ENCODE measurements at regions not wholly inside any gene's neighbourhood (a gene's known extent, or its start where the extent isn't known, plus 50 kb on each side); places are given as distances from the start of the nearest gene placed in this dataset.

- no peaks in the 10 kb centered on the region for H3K36me3 ChIP-seq (ENCODE audit: control insufficient read depth, insufficient read depth, low read length)
- no peak overlapping the region for H3K4ac ChIP-seq (ENCODE audit: low read depth, low read length)
- ChIA-PET CTCF (no interaction called here), POLR2A (ENCODE audit: unreplicated experiment) (no interaction called here)
- H4K20me1 ChIP-seq (ENCODE audit: insufficient read depth, low read length), result no peaks in the 10 kb centered on the region
- no peak overlapping the region for H3K14ac ChIP-seq (replicated peaks; ENCODE audit: low read depth, low read length)
- intact Hi-C loops (cut with micrococcal nuclease) (no loop called here), dilution Hi-C loops (cut with HindIII; ENCODE audit: low sequenced_read_pairs, unreplicated experiment) (no loop called here), in situ Hi-C loops (cut with MboI; ENCODE audit: low sequenced_read_pairs) (no loop called here)
- H2BK20ac ChIP-seq (ENCODE audit: low read depth, low read length), result no peak overlapping the region
- no peak overlapping the region for H2AK9ac ChIP-seq (replicated peaks; ENCODE audit: low read depth, low read length, poor library complexity)
- H3K18ac ChIP-seq (ENCODE audit: low read depth, low read length), result no peak overlapping the region
- H4K8ac ChIP-seq (ENCODE audit: low read depth in 2 of 2, low read length in 2 of 2), result no peak overlapping the region
- no peak overlapping the region for H2BK120ac ChIP-seq (ENCODE audit: low read depth, low read length)
- H3K4me2 ChIP-seq (ENCODE audit: low read depth, low read length), result no peak overlapping the region
- no peak overlapping the region for H4K91ac ChIP-seq (ENCODE audit: insufficient read depth, low read depth, low read length)
- H2AK5ac ChIP-seq (ENCODE audit: low read depth, low read length), result no peak overlapping the region
- no peak overlapping the region for H3K9ac ChIP-seq (ENCODE audit: low read depth, low read length)
- H3K23ac ChIP-seq (ENCODE audit: low read depth, low read length), result no peak overlapping the region
- no peaks in the 10 kb centered on the region for H3K9me1 ChIP-seq (ENCODE audit: insufficient read depth, low read length)
- ATAC-seq (ENCODE audit: low read depth) (no peak), DNase-seq (no peak)
- H4K5ac ChIP-seq (ENCODE audit: low read depth, low read length), result no peak overlapping the region
- no peak overlapping the region for H3K56ac ChIP-seq (ENCODE audit: extremely low read depth, insufficient read depth, low read length)
- no peak overlapping the region for H3K27ac ChIP-seq (ENCODE audit: insufficient read depth, low read length)
- H2BK5ac ChIP-seq (ENCODE audit: low read depth, low read length, poor library complexity, severe bottlenecking), result no peak overlapping the region
- no peaks in the 10 kb centered on the region for H3K79me1 ChIP-seq (ENCODE audit: low read depth in 1 of 2, low read length in 2 of 2)
- H3K4me3 ChIP-seq (ENCODE audit: insufficient read depth, low read depth, low read length), result no peak overlapping the region
- no CpG with 5 or more reads among the region's 1 CpG for WGBS, 2 experiments (ENCODE audit: extremely low coverage in 2 of 2, insufficient read length in 1 of 2)
- H2AFZ ChIP-seq (replicated peaks; ENCODE audit: low read length, poor library complexity), result no peak overlapping the region
- H3K4me1 ChIP-seq (ENCODE audit: control insufficient read depth, insufficient read depth, low read length), result no peaks in the 10 kb centered on the region
- H3K9me3 ChIP-seq (ENCODE audit: control insufficient read depth, insufficient read depth, low read length), result no peaks in the 10 kb centered on the region
- H3K27me3 ChIP-seq (ENCODE audit: control insufficient read depth, insufficient read depth, low read length), result no peaks in the 10 kb centered on the region
- no peak overlapping the region for H2BK15ac ChIP-seq (ENCODE audit: low read depth, low read length)
- BruUV-seq (replicated peaks), result no TSS peak
- TF ChIP-seq BHLHE40 (IDR thresholded peaks at IDR 0.05; ENCODE audit: low read depth, low read length), result no peak
- no peak for TF ChIP-seq CHD1 (IDR thresholded peaks at IDR 0.05; ENCODE audit: low read depth, low read length)
- no peak for TF ChIP-seq RCOR1 (IDR thresholded peaks at IDR 0.05; ENCODE audit: insufficient replicate concordance, low read length)
- TF ChIP-seq RAD21 (IDR thresholded peaks at IDR 0.05; ENCODE audit: low read length), result no peak
- no peak for TF ChIP-seq FOS (IDR thresholded peaks at IDR 0.05; ENCODE audit: low read depth, low read length)
- TF ChIP-seq CEBPB (IDR thresholded peaks at IDR 0.05; ENCODE audit: low read depth, low read length), result no peak
- no peak for TF ChIP-seq MAZ (IDR thresholded peaks at IDR 0.05; ENCODE audit: borderline replicate concordance, low read depth, low read length)
- TF ChIP-seq MAFK (IDR thresholded peaks at IDR 0.05; ENCODE audit: low read depth, low read length), result no peak
- no peak for TF ChIP-seq NFE2L2 (IDR thresholded peaks at IDR 0.05; ENCODE audit: low read depth, low read length)
- no peak for TF ChIP-seq MXI1 (IDR thresholded peaks at IDR 0.05; ENCODE audit: borderline replicate concordance, low read depth, low read length)
- TF ChIP-seq RFX5 (IDR thresholded peaks at IDR 0.05; ENCODE audit: low read depth, low read length), result no peak
- TF ChIP-seq POLR2A (IDR thresholded peaks at IDR 0.05; ENCODE audit: low read depth, low read length), result no peak
- TF ChIP-seq SMC3 (IDR thresholded peaks at IDR 0.05; ENCODE audit: low read depth, low read length), result no peak
Measured at GRCh38 chr4:133245226-133245625, 96.1 kb downstream of the PCDH10 start.

Data from IMR-90 (cell line).